H1 (cell line): ENCODE measurements at regions not wholly inside any gene's neighbourhood (a gene's known extent, or its start where the extent isn't known, plus 50 kb on each side); places are given as distances from the start of the nearest gene placed in this dataset.

Experiments
- CTCF ChIA-PET: fragments of 300-600 bp; sonication (Branson Sonifier 250); formaldehyde crosslinking; loops from one replicate; lab custom pipeline; 2021; ENCODE audit not compliant: partially characterized antibody; lab: Charles Lee
- POLR2A ChIA-PET: fragments of 300-600 bp; sonication (Branson Sonifier 250); formaldehyde crosslinking; loops from one replicate; lab custom pipeline; 2021; ENCODE audit warnings: inconsistent platforms; ENCODE audit not compliant: partially characterized antibody; lab: Charles Lee
- DNase-seq, 2 experiments: peaks; one replicate each; pipeline versions ENCODE4 v3.0.0 to v3.0.0-alpha.2; 2010 to 2022; ENCODE audit warnings: low spot score in 2 of 2, low read depth in 1 of 2, mixed read lengths in 1 of 2
- FAIRE-seq: peaks from 2 replicates; lab custom pipeline; 2011; peaks lifted over from hg19 to GRCh38; lab: Jason Lieb, UNC
- H2AFZ ChIP-seq: 2 replicates; pipeline ENCODE4 v1.8.1; 2012; ENCODE audit warnings: low read length, inconsistent platforms
- H2AK5ac ChIP-seq: 2 replicates; pipeline ENCODE4 v1.6.1; 2013; ENCODE audit warnings: low read depth, low read length
- H2BK120ac ChIP-seq: replicated peaks from 2 replicates; pipeline ENCODE3; 2013; ENCODE audit warnings: low read depth, low read length, inconsistent platforms
- H2BK12ac ChIP-seq: 2 replicates; pipeline ENCODE4 v1.6.1; 2013; ENCODE audit warnings: low read depth, low read length
- H2BK15ac ChIP-seq: 2 replicates; pipeline ENCODE4 v1.6.1; 2013; ENCODE audit warnings: low read length
- H2BK20ac ChIP-seq: 2 replicates; pipeline ENCODE4 v1.6.1; 2013; ENCODE audit warnings: low read length
- H2BK5ac ChIP-seq: 2 replicates; pipeline ENCODE4 v1.6.1; 2013; ENCODE audit warnings: low read depth, low read length
- H3K14ac ChIP-seq: 2 replicates; pipeline ENCODE4 v1.6.1; 2013; ENCODE audit warnings: inconsistent platforms; ENCODE audit not compliant: insufficient read length
- H3K18ac ChIP-seq: 2 replicates; pipeline ENCODE4 v1.6.1; 2013; ENCODE audit warnings: low read length; ENCODE audit errors: extremely low read depth
- H3K23ac ChIP-seq: 2 replicates; pipeline ENCODE4 v1.6.1; 2013; ENCODE audit warnings: inconsistent platforms; ENCODE audit not compliant: insufficient read length
- H3K23me2 ChIP-seq: 2 replicates; pipeline ENCODE4 v1.6.1; 2013; ENCODE audit warnings: low read depth, low read length
- H3K27ac ChIP-seq: 2 replicates; pipeline ENCODE4 v1.6.1; 2011; ENCODE audit warnings: low read depth, low read length, inconsistent platforms
- H3K27me3 ChIP-seq, 4 experiments: replicated peaks in 1 of 4; 1 replicate in 1 of 4; 2 replicates in 3 of 4; pipeline versions ENCODE4 v1.6.1 to v1.8.1; 2011 to 2013; ENCODE audit warnings: low read length in 3 of 4, mild to moderate bottlenecking in 3 of 4, inconsistent platforms in 2 of 4, mixed read lengths in 2 of 4, moderate library complexity in 1 of 4; ENCODE audit not compliant: control insufficient read depth in 3 of 4, insufficient read depth in 3 of 4; ENCODE audit errors: extremely low read depth in 1 of 4
- H3K36me3 ChIP-seq, 4 experiments: 2 replicates each; pipeline versions ENCODE4 v1.6.1 to v1.8.1; 2011 to 2013; ENCODE audit warnings: mild to moderate bottlenecking in 4 of 4, low read length in 3 of 4, moderate library complexity in 2 of 4, control low read depth in 1 of 4, inconsistent platforms in 1 of 4; ENCODE audit not compliant: insufficient read depth in 4 of 4, control insufficient read depth in 2 of 4
- H3K4ac ChIP-seq: replicated peaks from 2 replicates; pipeline ENCODE3; 2013; ENCODE audit warnings: low read length, low read depth, mixed read lengths, inconsistent platforms; ENCODE audit not compliant: insufficient read length
- H3K4me1 ChIP-seq, 4 experiments: replicated peaks in 1 of 4; 1 replicate in 1 of 4; 2 replicates in 3 of 4; pipeline versions ENCODE4 v1.6.1 to v1.8.1; 2011 to 2013; ENCODE audit warnings: low read length in 3 of 4, inconsistent platforms in 2 of 4, mixed read lengths in 1 of 4; ENCODE audit not compliant: insufficient read depth in 4 of 4, control insufficient read depth in 3 of 4
- H3K4me2 ChIP-seq, 2 experiments: 2 replicates each; pipeline versions ENCODE4 v1.6.1 to v1.8.1; 2011 to 2013; ENCODE audit warnings: low read depth in 2 of 2, low read length in 2 of 2, control low read depth in 1 of 2, inconsistent platforms in 1 of 2, mild to moderate bottlenecking in 1 of 2; ENCODE audit not compliant: insufficient read depth in 1 of 2
- H3K4me3 ChIP-seq, 4 experiments: fragments of 200-600, 300-600 bp in 1 of 4; sonication (generic), shearing (Covaris generic), sonication (Bioruptor Twin) in 1 of 4; 2 replicates each; pipeline versions ENCODE4 v1.5.1 to v1.8.1; 2011 to 2016; ENCODE audit warnings: low read length in 4 of 4, low read depth in 3 of 4, control low read depth in 2 of 4, inconsistent platforms in 2 of 4, mild to moderate bottlenecking in 2 of 4, mixed read lengths in 1 of 4, moderate library complexity in 1 of 4; ENCODE audit not compliant: insufficient read depth in 2 of 4; ENCODE audit errors: extremely low read depth in 1 of 4
- H3K56ac ChIP-seq: replicated peaks from 2 replicates; pipeline ENCODE3; 2013; ENCODE audit warnings: low read depth, mild to moderate bottlenecking, mixed read lengths, low read length, inconsistent platforms; ENCODE audit not compliant: insufficient read length
- H3K79me1 ChIP-seq: 2 replicates; pipeline ENCODE4 v1.6.1; 2013; ENCODE audit warnings: low read depth, low read length, control low read depth
- H3K79me2 ChIP-seq, 2 experiments: 2 replicates each; pipeline versions ENCODE4 v1.6.1 to v1.8.1; 2012 to 2013; ENCODE audit warnings: low read length in 2 of 2, mild to moderate bottlenecking in 2 of 2, inconsistent platforms in 1 of 2; ENCODE audit not compliant: insufficient read depth in 2 of 2, control insufficient read depth in 1 of 2
- H3K9ac ChIP-seq, 4 experiments: replicated peaks in 1 of 4; 1 replicate in 1 of 4; 2 replicates in 3 of 4; pipeline versions ENCODE4 v1.6.1 to v1.8.1; 2011 to 2013; ENCODE audit warnings: low read depth in 3 of 4, low read length in 3 of 4, control low read depth in 2 of 4, mild to moderate bottlenecking in 2 of 4, moderate library complexity in 2 of 4, inconsistent platforms in 1 of 4; ENCODE audit errors: extremely low read depth in 1 of 4
- H3K9me3 ChIP-seq, 2 experiments: 2 replicates each; pipeline versions ENCODE4 v1.6.1 to v1.8.1; 2012 to 2013; ENCODE audit warnings: mild to moderate bottlenecking in 2 of 2, moderate library complexity in 2 of 2, control low read depth in 1 of 2, inconsistent platforms in 1 of 2, low read depth in 1 of 2, low read length in 1 of 2, mixed read lengths in 1 of 2; ENCODE audit not compliant: insufficient read depth in 2 of 2
- H4K20me1 ChIP-seq, 2 experiments: replicated peaks in 1 of 2; 2 replicates each; pipeline versions ENCODE3 to v1.8.1; 2011 to 2013; ENCODE audit warnings: inconsistent platforms in 2 of 2, low read length in 2 of 2, mild to moderate bottlenecking in 1 of 2; ENCODE audit not compliant: insufficient read depth in 2 of 2, control insufficient read depth in 1 of 2
- H4K5ac ChIP-seq: 2 replicates; pipeline ENCODE4 v1.6.1; 2013; ENCODE audit warnings: low read length, low read depth, mixed read lengths, inconsistent platforms; ENCODE audit not compliant: insufficient read length
- H4K8ac ChIP-seq: 2 replicates; pipeline ENCODE4 v1.8.0; 2013; ENCODE audit warnings: mild to moderate bottlenecking, moderate library complexity, low read length, inconsistent platforms; ENCODE audit not compliant: insufficient read depth; ENCODE audit errors: extremely low read depth
- H4K91ac ChIP-seq: replicated peaks from 2 replicates; pipeline ENCODE3; 2013; ENCODE audit warnings: low read length, mixed read lengths, inconsistent platforms; ENCODE audit not compliant: insufficient read length
- CBX8 ChIP-seq: fragments of 300-800, 300-1000 bp; sonication (generic); IDR thresholded peaks from 2 replicates; pipeline ENCODE4 v1.7.1; 2016; ENCODE audit warnings: low read depth, low read length, borderline replicate concordance
- HDAC2 ChIP-seq, 2 experiments: fragments of 300-600 bp in 1 of 2; sonication (generic) in 1 of 2; IDR thresholded peaks; 2 replicates each; pipeline ENCODE4 v1.6.1; 2011 to 2012; ENCODE audit warnings: low read depth in 2 of 2, low read length in 2 of 2, mild to moderate bottlenecking in 2 of 2, moderate library complexity in 2 of 2, borderline replicate concordance in 1 of 2, inconsistent platforms in 1 of 2
- HDAC6 ChIP-seq: IDR thresholded peaks from one replicate; pipeline ENCODE4 v1.7.1; 2012; ENCODE audit warnings: low read depth, mild to moderate bottlenecking, inconsistent platforms, low read length, moderate library complexity
- KDM4A ChIP-seq: IDR thresholded peaks from one replicate; pipeline ENCODE4 v1.7.1; 2012; ENCODE audit warnings: low read depth, mild to moderate bottlenecking, moderate library complexity, low read length, inconsistent platforms; ENCODE audit not compliant: severe bottlenecking
- MAFK ChIP-seq: IDR thresholded peaks from 2 replicates; pipeline ENCODE4 v1.6.1; 2012; ENCODE audit warnings: low read depth, mild to moderate bottlenecking, improper control_type of control experiment, low read length
- NANOG ChIP-seq: IDR thresholded peaks from 2 replicates; pipeline ENCODE4 v1.6.1; 2011; ENCODE audit warnings: low read length, low read depth, mild to moderate bottlenecking, inconsistent platforms; ENCODE audit not compliant: insufficient read depth, poor library complexity, severe bottlenecking
- POLR2A ChIP-seq, 2 experiments: IDR thresholded peaks; 1 replicate in 1 of 2; 2 replicates in 1 of 2; pipeline ENCODE4 v1.6.1; 2011; ENCODE audit warnings: low read depth in 2 of 2, low read length in 2 of 2, mild to moderate bottlenecking in 2 of 2; ENCODE audit errors: control extremely low read depth in 1 of 2
- POLR2AphosphoS5 ChIP-seq: IDR thresholded peaks from 2 replicates; pipeline ENCODE4 v1.6.1; 2011; ENCODE audit warnings: low read depth, low read length
- RAD21 ChIP-seq, 2 experiments: IDR thresholded peaks in 1 of 2; conservative IDR thresholded peaks in 1 of 2; 2 replicates each; pipeline ENCODE4 v1.6.1; 2011; ENCODE audit warnings: low read depth in 2 of 2, low read length in 2 of 2, improper control_type of control experiment in 1 of 2, inconsistent platforms in 1 of 2, mild to moderate bottlenecking in 1 of 2, moderate library complexity in 1 of 2
- SIRT6 ChIP-seq: IDR thresholded peaks from one replicate; pipeline ENCODE4 v1.7.1; 2012; ENCODE audit warnings: low read length, inconsistent platforms
- SIX5 ChIP-seq: IDR thresholded peaks from 2 replicates; pipeline ENCODE4 v1.6.1; 2011; ENCODE audit warnings: mild to moderate bottlenecking, low read depth, low read length
- TBP ChIP-seq: IDR thresholded peaks from 2 replicates; pipeline ENCODE4 v1.6.1; 2011; ENCODE audit warnings: low read depth, low read length, improper control_type of control experiment
- WGBS, 2 experiments: shearing (Covaris generic) in 1 of 2; methylation state at CpG; one replicate each; pipeline versions ENCODE4 v1.1.6 to v1.1.7; 2013 to 2015; ENCODE audit warnings: low lambda C conversion rate in 2 of 2, mixed read lengths in 2 of 2, inconsistent platforms in 1 of 2, low coverage in 1 of 2, missing lambda C conversion rate in 1 of 2; ENCODE audit not compliant: insufficient replicate concordance in 2 of 2, insufficient coverage in 1 of 2, insufficient read length in 1 of 2; ENCODE audit errors: extremely low coverage in 1 of 2, missing lambda C conversion rate in 1 of 2; 5-methylcytosine and 5-hydroxymethylcytosine counted together
- TF ChIP-seq, protein P1 (sequence below): IDR thresholded peaks from 2 replicates; pipeline ENCODE4 v1.6.1; 2012; ENCODE audit warnings: inconsistent platforms

- TF ChIP-seq POLR2AphosphoS5: no peak
Measured at GRCh38 chr15:61653110-61653509, 407.1 kb downstream of the VPS13C start (continued).

- no peak overlapping the region for H3K4me2 ChIP-seq
- H3K27ac ChIP-seq: no peak overlapping the region
- H2BK12ac ChIP-seq: no peak overlapping the region
- DNase-seq (no peak), FAIRE-seq (no peak)
- H3K4me1 ChIP-seq: peaks cover 0 to 11% (median 1%) of the 10 kb centered on the region in 4 experiments; a peak in 5 of 7 replicates
- H2BK15ac ChIP-seq: no peak overlapping the region
- no peak overlapping the region for H4K8ac ChIP-seq
- H3K4me3 ChIP-seq: no peak overlapping the region
- WGBS, 2 experiments: 82% methylated on average over 3 of the region's 3 CpGs; no CpG with 5 or more reads in 1 of the 2 experiments
- no peaks in the 10 kb centered on the region for H3K36me3 ChIP-seq
- no peak overlapping the region for H2BK120ac ChIP-seq
- no peaks in the 10 kb centered on the region for H3K9me3 ChIP-seq
- H3K79me1 ChIP-seq: no peaks in the 10 kb centered on the region
- no peak overlapping the region for H2AFZ ChIP-seq
- H3K23me2 ChIP-seq: no peaks in the 10 kb centered on the region
- H2BK5ac ChIP-seq: no peak overlapping the region
- no peak overlapping the region for H3K56ac ChIP-seq
- H3K14ac ChIP-seq: no peak overlapping the region
- H2BK20ac ChIP-seq: no peak overlapping the region
- no peaks in the 10 kb centered on the region for H4K20me1 ChIP-seq
- H3K79me2 ChIP-seq: no peaks in the 10 kb centered on the region
- H3K23ac ChIP-seq: no peak overlapping the region
- ChIA-PET CTCF (interaction anchor here (0.8 kb wide), 1 partner anchor 121 kb away, joined by 4 read pairs; no protein-coding TSS in a partner anchor), POLR2A (no interaction called here)
- H2AK5ac ChIP-seq: no peak overlapping the region
- no peak overlapping the region for H3K18ac ChIP-seq
- H3K9ac ChIP-seq: no peak overlapping the region
- H3K27me3 ChIP-seq: no peaks in the 10 kb centered on the region
- no peak overlapping the region for H4K91ac ChIP-seq
- no peak overlapping the region for H3K4ac ChIP-seq
- no peak overlapping the region for H4K5ac ChIP-seq
- TF ChIP-seq NANOG (no peak), TBP (no peak), CBX8 (no peak), SIRT6 (no peak), RAD21 (IDR thresholded peaks at IDR 0.05 in 1 of 2, conservative IDR thresholded peaks at IDR 0.05 in 1 of 2; ENCODE audit: low read depth in 2 of 2, low read length in 2 of 2) (no peak), KDM4A (no peak), POLR2A (IDR thresholded peaks at IDR 0.05; ENCODE audit: control extremely low read depth in 1 of 2, low read depth in 2 of 2, low read length in 2 of 2) (no peak), HDAC6 (no peak), POLR2AphosphoS5 (no peak), MAFK (no peak), SIX5 (no peak), HDAC2 (IDR thresholded peaks at IDR 0.05; ENCODE audit: borderline replicate concordance in 1 of 2, low read depth in 2 of 2, low read length in 2 of 2) (no peak)
- TF ChIP-seq, protein P1, sequence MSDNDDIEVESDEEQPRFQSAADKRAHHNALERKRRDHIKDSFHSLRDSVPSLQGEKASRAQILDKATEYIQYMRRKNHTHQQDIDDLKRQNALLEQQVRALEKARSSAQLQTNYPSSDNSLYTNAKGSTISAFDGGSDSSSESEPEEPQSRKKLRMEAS: no peak
Measured at GRCh38 chr15:61651267-61651666, 409.0 kb downstream of the VPS13C start.
